Inflammatory macrophage (primary cell): ENCODE measurements at regions not wholly inside any gene's neighbourhood (a gene's known extent, or its start where the extent isn't known, plus 50 kb on each side); places are given as distances from the start of the nearest gene placed in this dataset.

Source experiments
- DNase-seq, 2 donors: peaks; one replicate each; pipeline ENCODE4 v3.0.0-alpha.2; 2020 to 2022

- DNase-seq = no peak
Measured at GRCh38 chr6:141667580-141668309, 465.0 kb upstream of the GJE1 start.

GRCh38 chr6:141666187-141666586, 466.5 kb upstream of the GJE1 start:
- DNase-seq = no peak

- DNase-seq = no peak
Measured at GRCh38 chr6:141664744-141665143, 468.0 kb upstream of the GJE1 start.

GRCh38 chr6:141659582-141659981, 473.1 kb upstream of the GJE1 start:
- no peak for DNase-seq

GRCh38 chr6:141658696-141659095, 474.0 kb upstream of the GJE1 start:
- DNase-seq = no peak

DNA sequence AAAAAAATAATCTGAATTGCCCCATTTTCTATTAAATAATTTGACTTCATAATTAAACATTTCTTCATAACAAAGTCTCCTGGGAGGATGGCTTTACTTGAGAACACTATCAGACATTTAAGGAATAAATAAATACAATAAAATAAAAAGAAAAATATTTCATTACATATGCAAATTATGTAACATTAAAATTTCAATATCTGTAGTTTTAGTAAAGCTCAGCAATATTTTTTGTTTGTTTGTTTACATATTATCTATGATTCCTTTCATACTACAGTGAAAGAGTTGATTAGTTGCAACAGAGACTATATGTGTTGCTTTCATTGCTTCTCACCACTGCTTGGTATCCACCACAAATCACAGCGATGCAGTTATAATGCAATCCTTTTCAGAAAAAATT, 474.9 kb upstream of the GJE1 start:
- no peak for DNase-seq

- no peak for DNase-seq
Measured at GRCh38 chr6:141653590-141653989, 479.1 kb upstream of the GJE1 start.

- no peak for DNase-seq
Measured at GRCh38 chr6:141641951-141642350, 490.8 kb upstream of the GJE1 start.

DNA sequence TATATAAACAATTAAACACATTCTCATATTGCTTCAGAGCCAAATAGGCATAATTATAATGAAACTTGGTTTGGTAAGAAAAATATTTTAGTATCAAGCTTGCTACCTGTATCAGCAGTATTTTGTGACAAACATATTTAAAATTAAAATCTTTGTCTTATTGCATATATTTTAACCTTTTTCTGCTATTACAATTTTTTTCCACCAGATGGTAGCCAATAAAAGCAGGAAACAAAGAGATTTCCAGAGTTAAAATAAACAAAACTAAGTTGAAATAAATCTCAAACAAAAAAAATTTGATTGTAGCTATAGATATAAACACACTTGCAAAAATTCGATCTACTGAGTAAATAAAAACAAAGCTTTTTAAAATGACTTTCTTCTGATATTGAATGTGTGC, 491.3 kb upstream of the GJE1 start:
- DNase-seq = no peak

GRCh38 chr6:141635621-141636020, 497.1 kb upstream of the GJE1 start:
- DNase-seq = no peak

- DNase-seq = no peak
Measured at GRCh38 chr6:141634269-141634668, 498.5 kb upstream of the GJE1 start.

DNA sequence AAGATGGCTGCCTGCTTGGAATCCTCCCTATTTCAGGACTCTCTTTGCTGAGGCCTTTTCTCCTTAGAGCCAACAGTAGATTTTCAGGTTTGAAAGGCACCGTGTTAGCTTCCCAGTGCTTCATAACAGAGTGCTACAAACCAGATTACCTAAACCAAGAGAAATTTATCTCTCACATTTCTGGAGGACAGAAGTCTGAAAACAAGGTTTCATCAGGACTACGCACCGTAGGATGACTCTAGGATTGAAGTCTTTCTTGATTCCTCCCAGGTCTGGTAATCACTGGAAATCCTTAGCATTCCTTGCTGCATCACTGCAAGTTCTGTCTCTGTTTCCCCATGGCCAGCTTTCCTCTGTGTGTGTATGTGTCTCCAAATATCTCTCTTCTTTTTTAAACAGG, 508.4 kb upstream of the GJE1 start:
- DNase-seq = no peak

GRCh38 chr6:141618180-141618581, 514.5 kb upstream of the GJE1 start:
- DNase-seq = no peak

DNA sequence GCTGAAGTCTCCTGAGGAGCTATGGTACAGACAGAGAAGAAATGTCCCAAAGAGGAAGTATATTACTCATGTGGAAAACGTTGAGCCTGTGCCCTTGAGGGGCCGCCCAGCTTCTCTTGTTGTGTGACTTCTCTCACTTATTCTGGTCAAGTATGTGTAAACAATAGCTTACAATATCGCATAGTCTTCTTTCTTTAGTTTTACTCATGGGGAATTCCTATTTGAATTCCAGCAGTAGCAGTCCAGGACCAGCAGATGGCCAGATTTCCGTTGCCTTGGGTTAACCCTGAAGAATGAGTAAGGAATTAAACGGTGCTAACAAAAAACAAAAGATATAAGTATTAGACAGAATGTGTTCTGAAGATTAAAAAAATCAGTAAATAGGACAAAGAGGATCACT, 522.0 kb upstream of the GJE1 start:
- no peak for DNase-seq

- no peak for DNase-seq
Measured at GRCh38 chr6:141607956-141608355, 524.8 kb upstream of the GJE1 start.

GRCh38 chr6:141598487-141598886, 534.2 kb upstream of the GJE1 start:
- no peak for DNase-seq

- DNase-seq = no peak
Measured at GRCh38 chr6:141594874-141595273, 537.9 kb upstream of the GJE1 start.

- no peak for DNase-seq
Measured at GRCh38 chr6:141593311-141593710, 539.4 kb upstream of the GJE1 start.

GRCh38 chr6:141587482-141588266, 545.1 kb upstream of the GJE1 start:
- DNase-seq = no peak

GRCh38 chr6:141580988-141581552, 551.7 kb upstream of the GJE1 start:
- DNase-seq = no peak

- DNase-seq = no peak
Measured at GRCh38 chr6:141580131-141580530, 552.6 kb upstream of the GJE1 start.

DNA sequence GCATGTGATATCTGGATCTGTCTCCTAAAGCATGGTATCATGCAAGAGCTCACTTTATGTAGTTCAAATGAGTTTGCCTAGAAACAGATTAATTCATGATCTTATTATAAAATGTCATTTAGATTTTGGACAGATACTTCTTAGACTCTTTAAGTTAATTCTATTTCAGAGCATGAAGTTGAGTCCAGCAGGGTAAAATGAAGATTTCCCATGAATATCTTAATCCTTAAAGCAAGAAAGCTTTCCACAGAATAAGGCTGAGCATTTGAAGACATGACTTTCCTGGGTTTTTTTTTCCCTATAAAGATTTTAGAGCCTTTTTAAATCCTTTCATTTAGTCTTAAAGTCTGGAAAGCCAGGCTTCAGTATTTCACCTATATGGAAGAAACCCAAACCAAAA, 556.0 kb upstream of the GJE1 start:
- no peak for DNase-seq

DNA sequence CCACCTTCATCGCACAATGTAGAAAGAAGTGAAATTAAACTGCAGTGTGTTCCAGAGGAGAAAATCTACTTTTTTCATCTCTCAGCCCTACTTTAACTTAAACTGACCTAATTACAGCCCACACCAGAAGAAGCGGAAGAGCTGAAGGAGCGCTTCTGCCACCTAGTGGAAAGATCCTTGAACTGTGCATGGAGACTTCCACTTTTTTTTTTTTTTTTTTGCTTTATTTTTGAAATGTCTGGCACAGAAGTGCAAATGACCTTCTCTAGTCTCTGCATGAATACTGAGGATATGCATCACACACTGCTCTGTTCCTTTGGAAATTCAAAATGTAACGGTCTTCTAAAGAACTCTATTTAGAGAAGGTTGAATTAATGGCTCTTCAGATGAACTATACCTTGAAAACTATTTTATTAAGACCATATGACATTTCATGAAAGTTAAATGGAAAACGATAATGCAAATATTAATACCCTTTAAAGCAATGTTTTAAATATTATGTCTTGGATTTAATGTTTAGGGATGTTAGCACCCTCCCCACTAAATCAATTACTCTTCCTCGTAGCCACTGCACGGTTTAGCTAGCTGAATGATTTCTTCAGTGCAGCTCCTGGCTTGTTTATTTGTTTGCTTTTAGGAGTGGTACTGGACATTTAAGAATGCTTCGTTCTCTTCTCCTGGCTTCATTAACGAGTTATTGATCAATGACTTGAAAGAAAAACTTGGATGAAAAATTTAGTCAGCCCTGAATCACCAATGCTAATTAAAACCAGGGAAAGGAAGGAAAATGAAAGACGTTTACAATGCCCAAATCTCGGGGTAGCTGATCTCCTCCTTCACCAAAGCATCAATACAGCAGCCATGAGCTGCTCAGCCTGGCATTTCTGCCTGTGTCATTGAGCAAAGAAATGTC, 569.6 kb upstream of the GJE1 start:
- peak; percentile 81 to 82 for DNase-seq
